ENCODE measurements at regions not wholly inside any gene's neighbourhood (a gene's known extent, or its start where the extent isn't known, plus 50 kb on each side); places are given as distances from the start of the nearest gene placed in this dataset.

GRCh38 chr2:5365871-5366461, 326.2 kb upstream of the SOX11 start:
- in situ Hi-C loops (cut with HindIII; ENCODE audit: low sequenced_read_pairs) = no loop called here
- TF ChIP-seq, protein P1, sequence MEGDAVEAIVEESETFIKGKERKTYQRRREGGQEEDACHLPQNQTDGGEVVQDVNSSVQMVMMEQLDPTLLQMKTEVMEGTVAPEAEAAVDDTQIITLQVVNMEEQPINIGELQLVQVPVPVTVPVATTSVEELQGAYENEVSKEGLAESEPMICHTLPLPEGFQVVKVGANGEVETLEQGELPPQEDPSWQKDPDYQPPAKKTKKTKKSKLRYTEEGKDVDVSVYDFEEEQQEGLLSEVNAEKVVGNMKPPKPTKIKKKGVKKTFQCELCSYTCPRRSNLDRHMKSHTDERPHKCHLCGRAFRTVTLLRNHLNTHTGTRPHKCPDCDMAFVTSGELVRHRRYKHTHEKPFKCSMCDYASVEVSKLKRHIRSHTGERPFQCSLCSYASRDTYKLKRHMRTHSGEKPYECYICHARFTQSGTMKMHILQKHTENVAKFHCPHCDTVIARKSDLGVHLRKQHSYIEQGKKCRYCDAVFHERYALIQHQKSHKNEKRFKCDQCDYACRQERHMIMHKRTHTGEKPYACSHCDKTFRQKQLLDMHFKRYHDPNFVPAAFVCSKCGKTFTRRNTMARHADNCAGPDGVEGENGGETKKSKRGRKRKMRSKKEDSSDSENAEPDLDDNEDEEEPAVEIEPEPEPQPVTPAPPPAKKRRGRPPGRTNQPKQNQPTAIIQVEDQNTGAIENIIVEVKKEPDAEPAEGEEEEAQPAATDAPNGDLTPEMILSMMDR (IDR thresholded peaks at IDR 0.05; ENCODE audit: low read depth, low read length) = peak; percentile 90
- DNase-seq (ENCODE audit: low read depth, low spot score) = peak; percentile 67
- H3K4me3 ChIP-seq (ENCODE audit: low read depth, low read length) = no peak overlapping the region

DNA sequence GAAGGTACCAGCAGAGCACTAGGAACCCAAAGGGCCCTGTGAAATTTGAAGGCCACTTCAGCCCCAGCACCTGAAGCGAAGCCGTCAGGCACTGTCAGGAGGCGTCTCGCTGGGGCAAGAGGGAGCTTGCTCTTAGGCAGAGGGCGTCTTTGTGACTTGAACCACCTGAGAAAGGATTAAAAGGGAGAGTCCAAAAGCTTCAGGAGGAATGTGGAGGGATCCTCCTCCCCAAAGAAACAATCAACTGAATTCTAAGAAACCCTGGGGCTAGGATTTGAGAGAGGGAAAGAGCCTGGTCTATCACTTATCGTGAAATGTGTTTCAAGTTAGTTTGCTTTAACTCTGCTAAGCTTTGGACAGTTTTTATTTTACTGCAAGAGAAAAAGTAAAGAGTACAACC, 324.9 kb upstream of the SOX11 start:
- H3K4me3 ChIP-seq (ENCODE audit: low read depth, low read length) = no peak overlapping the region
- TF ChIP-seq, protein P1 (IDR thresholded peaks at IDR 0.05; ENCODE audit: low read depth, low read length) = no peak
- DNase-seq (ENCODE audit: low read depth, low spot score) = no peak
- in situ Hi-C loops (cut with HindIII; ENCODE audit: low sequenced_read_pairs) = no loop called here

DNA sequence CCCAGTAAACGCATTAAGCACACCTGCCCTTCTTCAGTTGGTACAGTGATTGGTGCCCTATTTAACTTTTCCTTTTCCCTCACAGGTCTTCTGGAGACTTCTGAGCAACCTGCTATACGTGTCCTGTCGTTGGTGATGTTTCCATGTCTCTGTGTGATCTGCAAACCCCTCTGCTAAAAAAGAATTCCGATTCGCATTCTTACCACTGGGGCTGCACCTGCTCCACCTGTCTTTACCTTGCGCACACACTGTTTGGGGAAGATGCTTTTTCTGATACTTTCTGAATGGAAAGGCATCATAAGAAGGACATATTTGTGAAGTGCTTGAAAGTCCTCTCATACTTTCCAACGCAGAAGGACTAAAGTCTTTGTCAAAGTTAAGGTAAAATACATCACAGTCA, 323.9 kb upstream of the SOX11 start:
- TF ChIP-seq, protein P1 (IDR thresholded peaks at IDR 0.05; ENCODE audit: low read depth, low read length) = no peak
- in situ Hi-C loops (cut with HindIII; ENCODE audit: low sequenced_read_pairs) = no loop called here
- H3K4me3 ChIP-seq (ENCODE audit: low read depth, low read length) = no peak overlapping the region
- no peak for DNase-seq (ENCODE audit: low read depth, low spot score)

DNA sequence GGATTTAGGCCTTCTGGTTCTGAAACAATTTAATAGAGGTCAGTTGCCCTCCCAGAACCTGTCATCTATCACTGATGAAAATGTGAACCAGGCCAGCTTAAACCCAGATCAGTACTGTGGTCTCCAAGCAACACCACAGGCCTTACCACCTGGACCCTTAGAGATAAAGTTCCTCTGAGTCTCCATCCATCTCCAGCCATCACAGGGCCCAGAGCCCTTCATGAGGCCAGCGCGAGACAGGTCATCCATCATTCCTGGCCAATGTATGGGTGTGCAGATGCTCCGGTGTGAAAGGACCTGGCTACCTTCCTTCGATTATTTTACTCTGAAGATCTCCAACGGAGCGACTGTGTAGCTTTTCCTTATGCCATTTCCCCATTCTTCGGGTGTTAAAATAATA, 322.7 kb upstream of the SOX11 start:
- DNase-seq (ENCODE audit: low read depth, low spot score) = no peak

DNA sequence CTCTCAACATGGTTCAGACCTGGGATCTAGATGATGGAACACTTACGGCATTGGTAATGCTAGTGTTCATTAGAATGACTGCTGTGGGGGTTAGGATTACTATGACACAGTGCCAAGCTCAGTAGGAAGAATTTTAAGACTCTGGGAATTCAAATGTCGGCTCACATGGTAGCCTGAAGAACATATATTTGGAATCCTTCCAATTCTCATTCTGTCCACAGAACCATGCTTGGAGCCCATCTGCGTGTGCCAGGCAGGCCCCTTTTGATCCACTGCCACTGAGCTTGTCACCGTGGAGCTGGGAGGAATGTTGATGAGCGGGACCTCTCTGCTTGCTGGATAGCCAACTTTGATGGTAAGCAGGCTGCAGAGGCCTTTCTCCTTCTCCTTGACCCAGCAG, 322.0 kb upstream of the SOX11 start:
- H3K4me3 ChIP-seq (ENCODE audit: low read depth, low read length) = no peak overlapping the region
- in situ Hi-C loops (cut with HindIII; ENCODE audit: low sequenced_read_pairs) = no loop called here
- TF ChIP-seq, protein P1 (IDR thresholded peaks at IDR 0.05; ENCODE audit: low read depth, low read length) = no peak
- DNase-seq (ENCODE audit: low read depth, low spot score) = no peak

More for the DNA sequence above, 322.7 kb upstream of the SOX11 start:
- TF ChIP-seq, protein P1 (IDR thresholded peaks at IDR 0.05; ENCODE audit: low read depth, low read length) = no peak
- H3K4me3 ChIP-seq (ENCODE audit: low read depth, low read length) = no peak overlapping the region
- in situ Hi-C loops (cut with HindIII; ENCODE audit: low sequenced_read_pairs) = no loop called here

DNA sequence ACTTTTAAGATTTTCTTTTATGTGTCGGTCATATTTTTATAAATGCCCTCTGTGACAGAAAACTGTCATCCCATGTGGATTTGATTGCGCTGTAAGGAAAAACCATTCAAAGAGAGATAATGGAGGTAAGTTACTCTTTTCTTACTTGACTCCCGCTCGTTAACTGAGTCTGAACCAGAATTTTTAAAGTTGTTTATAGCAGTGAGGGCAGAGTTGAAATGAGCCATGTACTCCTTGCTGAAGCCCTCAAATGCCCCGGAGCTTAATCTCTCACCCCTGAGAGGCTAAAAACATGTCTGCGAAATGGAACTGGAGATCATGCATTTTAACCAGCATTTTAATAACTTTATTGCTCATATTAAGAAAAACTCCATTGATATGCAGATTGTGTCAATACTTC, 320.0 kb upstream of the SOX11 start:
- DNase-seq (ENCODE audit: low read depth, low spot score) = no peak
- H3K4me3 ChIP-seq (ENCODE audit: low read depth, low read length) = no peak overlapping the region
- TF ChIP-seq, protein P1 (IDR thresholded peaks at IDR 0.05; ENCODE audit: low read depth, low read length) = no peak
- in situ Hi-C loops (cut with HindIII; ENCODE audit: low sequenced_read_pairs) = no loop called here
